GM12801 (cell line): ENCODE measurements at regions not wholly inside any gene's neighbourhood (a gene's known extent, or its start where the extent isn't known, plus 50 kb on each side); places are given as distances from the start of the nearest gene placed in this dataset.

ENCODE experiments used
- CTCF ChIP-seq: IDR thresholded peaks from one replicate; pipeline ENCODE4 v1.5.1; 2011; ENCODE audit warnings: control low read depth; ENCODE audit not compliant: insufficient read length; ENCODE audit errors: extremely low read depth

GRCh38 chr10:64619102-64619501, 1097.9 kb downstream of the REEP3 start:
- TF ChIP-seq CTCF, result no peak

GRCh38 chr10:64626924-64627323, 1105.7 kb downstream of the REEP3 start:
- no peak for TF ChIP-seq CTCF

- TF ChIP-seq CTCF, result no peak
These were observed 1109.3 kb downstream of the REEP3 start for GRCh38 chr10:64630534-64630933.

- no peak for TF ChIP-seq CTCF
These were observed 1114.7 kb downstream of the REEP3 start for GRCh38 chr10:64635906-64636305.

GRCh38 chr10:64636461-64636860, 1115.3 kb downstream of the REEP3 start:
- no peak for TF ChIP-seq CTCF

GRCh38 chr10:64637939-64638338, 1116.7 kb downstream of the REEP3 start:
- no peak for TF ChIP-seq CTCF

GRCh38 chr10:64648915-64649314, 1127.7 kb downstream of the REEP3 start:
- no peak for TF ChIP-seq CTCF

- no peak for TF ChIP-seq CTCF
These were observed 1137.3 kb downstream of the REEP3 start for GRCh38 chr10:64658528-64658927.
